GM12878 (cell line): ENCODE measurements at regions not wholly inside any gene's neighbourhood (a gene's known extent, or its start where the extent isn't known, plus 50 kb on each side); places are given as distances from the start of the nearest gene placed in this dataset.
"Not testable (repeated sequence)": the region's sequence is repeated elsewhere in the genome, so short reads cannot be mapped to it uniquely, and the experiment has no call there.

Experiments
- ATAC-seq: fragments of 200-7000 bp; cut with Tn5 transposase; 3 replicates; pipeline ENCODE4 v1.9.1; 2020; ENCODE audit warnings: mild to moderate bottlenecking, moderate library complexity
- BruUV-seq: library from RNA; stranded (reverse); fragments of 400-500 nt; replicated peaks from 2 replicates; lab custom pipeline; 2021; lab: Mats Ljungman, UMichigan
- CTCF ChIA-PET: fragments of 300-600 bp; sonication (Branson Sonifier 250); formaldehyde crosslinking; extraction: SDS; loops from one replicate; lab custom pipeline; 2021; ENCODE audit warnings: inconsistent platforms; lab: Yijun Ruan, JAX
- POLR2A ChIA-PET: fragments of 350-600 bp; formaldehyde crosslinking; extraction: SDS; loops from one replicate; lab custom pipeline; 2021; ENCODE audit warnings: inconsistent platforms; lab: Charles Lee
- RAD21 ChIA-PET: fragments of 300-600 bp; sonication (Branson Sonifier 250); formaldehyde crosslinking; loops from one replicate; lab custom pipeline; 2023; ENCODE audit warnings: antibody characterized with exemption; ENCODE audit not compliant: unreplicated experiment; lab: Charles Lee
- SMC1A ChIA-PET: fragments of 300-600 bp; sonication (Branson Sonifier 250); formaldehyde crosslinking; loops from one replicate; lab custom pipeline; 2023; ENCODE audit not compliant: unreplicated experiment, uncharacterized antibody; lab: Charles Lee
- DNase-seq: peaks from one replicate; pipeline ENCODE4 v3.0.0-alpha.2; 2011; ENCODE audit warnings: low read depth, low spot score
- FAIRE-seq: peaks from 3 replicates; lab custom pipeline; 2011; peaks lifted over from hg19 to GRCh38; lab: Jason Lieb, UNC
- H2AFZ ChIP-seq: 2 replicates; pipeline ENCODE4 v1.6.0; 2011; ENCODE audit warnings: low read depth, low read length, control low read depth; ENCODE audit not compliant: control insufficient read depth
- H3K27ac ChIP-seq: 2 replicates; pipeline ENCODE4 v1.5.1; 2011; ENCODE audit warnings: control low read depth; ENCODE audit not compliant: control insufficient read depth, insufficient read depth
- H3K27me3 ChIP-seq, 2 experiments: replicated peaks in 1 of 2; 2 replicates each; pipeline versions ENCODE4 v1.6.0 to v1.6.1; 2011; ENCODE audit warnings: low read length in 1 of 2; ENCODE audit not compliant: control insufficient read depth in 2 of 2, insufficient read depth in 2 of 2
- H3K36me3 ChIP-seq, 2 experiments: 2 replicates each; pipeline ENCODE4 v1.5.1; 2011; ENCODE audit warnings: low read length in 1 of 2; ENCODE audit not compliant: control insufficient read depth in 2 of 2, insufficient read depth in 2 of 2
- H3K4me1 ChIP-seq: 2 replicates; pipeline ENCODE4 v1.6.1; 2011; ENCODE audit warnings: mild to moderate bottlenecking, low read length, moderate library complexity, mixed read lengths; ENCODE audit not compliant: control insufficient read depth, insufficient read depth
- H3K4me2 ChIP-seq: 2 replicates; pipeline ENCODE4 v1.6.0; 2011; ENCODE audit warnings: control low read depth; ENCODE audit not compliant: control insufficient read depth, insufficient read depth
- H3K4me3 ChIP-seq: fragments of 200-600 bp; sonication (generic); 2 replicates; pipeline ENCODE4 v1.5.1; 2016
- H3K79me2 ChIP-seq: 2 replicates; pipeline ENCODE4 v1.6.0; 2011; ENCODE audit warnings: low read length; ENCODE audit not compliant: control insufficient read depth, insufficient read depth
- H3K9ac ChIP-seq: 2 replicates; pipeline ENCODE4 v1.8.0; 2011; ENCODE audit warnings: low read length, control low read depth, mixed read lengths; ENCODE audit not compliant: control insufficient read depth, insufficient read depth
- H3K9me3 ChIP-seq: replicated peaks from 3 replicates; pipeline ENCODE4 v1.5.1; 2011; ENCODE audit warnings: mild to moderate bottlenecking, low read length; ENCODE audit not compliant: control insufficient read depth, insufficient read depth
- H4K20me1 ChIP-seq: 2 replicates; pipeline ENCODE4 v1.6.0; 2011; ENCODE audit not compliant: control insufficient read depth, insufficient read depth
- BACH1 ChIP-seq: fragments of 450-650 bp; IDR thresholded peaks from 2 replicates; pipeline ENCODE4 v1.6.1; 2017; ENCODE audit warnings: mild to moderate bottlenecking, borderline replicate concordance
- BMI1 ChIP-seq: fragments of 450-650 bp; IDR thresholded peaks from 2 replicates; pipeline ENCODE4 v1.6.1; 2016; ENCODE audit warnings: mild to moderate bottlenecking, moderate library complexity, borderline replicate concordance
- LARP7 ChIP-seq: fragments of 450-650 bp; IDR thresholded peaks from 2 replicates; pipeline ENCODE4 v1.6.1; 2017; ENCODE audit warnings: mild to moderate bottlenecking
- MTA2 ChIP-seq: fragments of 450-650 bp; IDR thresholded peaks from 2 replicates; pipeline ENCODE4 v1.6.1; 2016; ENCODE audit warnings: low read depth, mild to moderate bottlenecking, moderate library complexity
- SMAD5 ChIP-seq: IDR thresholded peaks from 2 replicates; pipeline ENCODE4 v1.6.1; 2016; ENCODE audit warnings: antibody characterized with exemption, low read depth
- WGBS: methylation state at CpG from one replicate; pipeline ENCODE4 v1.1.6; 2016; ENCODE audit warnings: low lambda C conversion rate; ENCODE audit not compliant: insufficient replicate concordance, insufficient coverage; ENCODE audit errors: missing lambda C conversion rate; 5-methylcytosine and 5-hydroxymethylcytosine counted together
- in situ Hi-C: fragments of 300-500 bp; cut with MboI; formaldehyde crosslinking; loops from 9 replicates; pipeline ENCODE4 v1.14.3; 2018; ENCODE audit warnings: mixed read lengths
- intact Hi-C: fragments of 100-400 bp; cut with micrococcal nuclease; formaldehyde crosslinking; loops from one replicate; pipeline ENCODE4 v1.14.2; 2022; ENCODE audit not compliant: unreplicated experiment
- TF ChIP-seq, protein P1 (sequence below): IDR thresholded peaks from 2 replicates; pipeline ENCODE4 v1.6.1; 2012; ENCODE audit warnings: low read depth, low read length, improper control_type of control experiment
- TF ChIP-seq, protein P2 (sequence below): fragments of 450-650 bp; IDR thresholded peaks from 2 replicates; pipeline ENCODE4 v1.6.1; 2016; ENCODE audit warnings: mild to moderate bottlenecking

DNA sequence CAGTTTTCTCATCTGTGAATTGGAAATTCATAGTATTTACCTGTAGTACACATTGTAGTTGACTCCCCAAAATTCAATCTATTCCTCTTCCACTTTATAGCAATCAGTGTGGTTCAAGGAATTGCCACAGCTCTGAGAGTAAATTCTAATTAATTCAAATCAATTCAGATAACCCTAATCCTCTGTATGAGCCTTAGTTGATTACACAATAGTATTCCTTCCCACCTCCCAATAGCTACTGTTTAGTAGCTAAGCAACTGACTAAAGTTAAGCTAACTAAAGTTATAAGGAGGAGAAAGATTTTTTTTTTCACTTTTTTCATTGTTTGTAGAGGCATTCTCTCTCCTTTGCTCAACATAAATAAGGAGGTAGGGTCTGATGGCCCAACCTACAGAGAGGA is 77.5 kb downstream of the ARRDC3 start:
- Histone ChIP-seq H3K79me2 (no peaks in the 10 kb centered on the region), H2AFZ (no peak overlapping the region), H3K36me3 (no peaks in the 10 kb centered on the region), H3K27me3 (no peaks in the 10 kb centered on the region), H3K4me3 (no peak overlapping the region), H3K4me1 (no peaks in the 10 kb centered on the region), H3K9ac (no peak overlapping the region), H3K4me2 (no peak overlapping the region), H3K9me3 (no peaks in the 10 kb centered on the region), H4K20me1 (no peaks in the 10 kb centered on the region), H3K27ac (no peak overlapping the region)
- ChIA-PET CTCF (no interaction called here), RAD21 (no interaction called here), SMC1A (interaction anchor here (1.2 kb wide), 1 partner anchor 12 kb away, joined by 3 read pairs; no protein-coding TSS in a partner anchor), POLR2A (no interaction called here)
- intact Hi-C loops: no loop called here
- ATAC-seq (no peak), DNase-seq (no peak), FAIRE-seq (no peak)
- in situ Hi-C loops: no loop called here
- no TSS peak for BruUV-seq
- TF ChIP-seq SMAD5 (no peak), BMI1 (no peak), LARP7 (no peak), BACH1 (no peak), MTA2 (no peak)
- TF ChIP-seq, protein P1, sequence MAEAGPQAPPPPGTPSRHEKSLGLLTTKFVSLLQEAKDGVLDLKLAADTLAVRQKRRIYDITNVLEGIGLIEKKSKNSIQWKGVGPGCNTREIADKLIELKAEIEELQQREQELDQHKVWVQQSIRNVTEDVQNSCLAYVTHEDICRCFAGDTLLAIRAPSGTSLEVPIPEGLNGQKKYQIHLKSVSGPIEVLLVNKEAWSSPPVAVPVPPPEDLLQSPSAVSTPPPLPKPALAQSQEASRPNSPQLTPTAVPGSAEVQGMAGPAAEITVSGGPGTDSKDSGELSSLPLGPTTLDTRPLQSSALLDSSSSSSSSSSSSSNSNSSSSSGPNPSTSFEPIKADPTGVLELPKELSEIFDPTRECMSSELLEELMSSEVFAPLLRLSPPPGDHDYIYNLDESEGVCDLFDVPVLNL: no peak
- TF ChIP-seq, protein P2, sequence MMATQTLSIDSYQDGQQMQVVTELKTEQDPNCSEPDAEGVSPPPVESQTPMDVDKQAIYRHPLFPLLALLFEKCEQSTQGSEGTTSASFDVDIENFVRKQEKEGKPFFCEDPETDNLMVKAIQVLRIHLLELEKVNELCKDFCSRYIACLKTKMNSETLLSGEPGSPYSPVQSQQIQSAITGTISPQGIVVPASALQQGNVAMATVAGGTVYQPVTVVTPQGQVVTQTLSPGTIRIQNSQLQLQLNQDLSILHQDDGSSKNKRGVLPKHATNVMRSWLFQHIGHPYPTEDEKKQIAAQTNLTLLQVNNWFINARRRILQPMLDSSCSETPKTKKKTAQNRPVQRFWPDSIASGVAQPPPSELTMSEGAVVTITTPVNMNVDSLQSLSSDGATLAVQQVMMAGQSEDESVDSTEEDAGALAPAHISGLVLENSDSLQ: no peak

DNA sequence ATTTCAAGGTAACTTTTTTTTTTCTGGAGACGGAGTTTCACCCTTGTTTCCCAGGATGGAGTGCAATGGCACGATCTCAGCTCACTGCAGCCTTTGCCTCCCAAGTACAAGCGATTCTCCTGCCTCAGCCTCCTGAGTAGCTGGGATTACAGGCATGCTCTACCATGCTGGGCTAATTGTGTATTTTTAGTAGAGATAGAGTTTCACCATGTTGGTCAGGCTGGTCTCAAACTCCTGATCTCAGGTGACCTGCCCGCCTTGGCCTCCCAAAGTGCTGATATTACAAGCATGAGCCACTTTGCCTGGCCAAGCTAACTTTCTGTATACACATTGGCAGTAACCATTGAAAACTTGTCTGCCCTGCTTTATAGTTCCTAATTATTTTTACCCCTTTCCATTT is 79.1 kb downstream of the ARRDC3 start:
- H3K27ac ChIP-seq, RAD21 ChIA-PET, BruUV-seq, H3K4me1 ChIP-seq, H3K36me3 ChIP-seq, H2AFZ ChIP-seq, ATAC-seq, H3K9ac ChIP-seq, H4K20me1 ChIP-seq, POLR2A ChIA-PET, SMC1A ChIA-PET, intact Hi-C loops, H3K4me2 ChIP-seq, H3K79me2 ChIP-seq, CTCF ChIA-PET, H3K27me3 ChIP-seq, FAIRE-seq, DNase-seq, H3K9me3 ChIP-seq, H3K4me3 ChIP-seq, in situ Hi-C loops: not testable (repeated sequence)
- 90% methylated on average over 4 of the region's 4 CpGs for WGBS
